NB4 (cell line): ENCODE measurements at regions not wholly inside any gene's neighbourhood (a gene's known extent, or its start where the extent isn't known, plus 50 kb on each side); places are given as distances from the start of the nearest gene placed in this dataset.

Experiments used
- CTCF ChIP-seq: IDR thresholded peaks from one replicate; pipeline ENCODE4 v1.5.1; 2012; ENCODE audit warnings: low read depth, low read length
- POLR2A ChIP-seq: IDR thresholded peaks from 2 replicates; pipeline ENCODE4 v1.6.1; 2011; ENCODE audit warnings: mild to moderate bottlenecking; ENCODE audit not compliant: insufficient read length; ENCODE audit errors: extremely low read depth

- TF ChIP-seq POLR2A (no peak), CTCF (no peak)
Measured at GRCh38 chr17:71412803-71413202, 708.0 kb upstream of the SOX9 start.
